ENCODE measurements at regions not wholly inside any gene's neighbourhood (a gene's known extent, or its start where the extent isn't known, plus 50 kb on each side); places are given as distances from the start of the nearest gene placed in this dataset.

GRCh38 chr6:92586236-92586977 is 833.0 kb downstream of the EPHA7 start:
- no peaks in the 10 kb centered on the region for H3K27me3 ChIP-seq (ENCODE audit: control insufficient read depth in 5 of 5, insufficient read depth in 4 of 5, low read length in 5 of 5)
- H3K4me1 ChIP-seq (ENCODE audit: control insufficient read depth in 5 of 5, insufficient read depth in 5 of 5, low read length in 5 of 5), result no peaks in the 10 kb centered on the region
- H3K27ac ChIP-seq (ENCODE audit: low read depth, low read length), result no peak overlapping the region
- H3K4me3 ChIP-seq (ENCODE audit: low read depth in 1 of 5, low read length in 5 of 5), result no peak overlapping the region
- H3K9me3 ChIP-seq (ENCODE audit: control insufficient read depth in 5 of 5, low read length in 5 of 5), result peaks cover 0 to 2% (median 0%) of the 10 kb centered on the region in 5 donors
- no peak overlapping the region for H3K9ac ChIP-seq (ENCODE audit: low read length in 5 of 5)
- H3K36me3 ChIP-seq (ENCODE audit: control insufficient read depth in 5 of 5, insufficient read depth in 5 of 5, low read length in 5 of 5), result no peaks in the 10 kb centered on the region

GRCh38 chr6:92582211-92582610 is 837.1 kb downstream of the EPHA7 start:
- Histone ChIP-seq H3K36me3 (ENCODE audit: control insufficient read depth in 5 of 5, insufficient read depth in 5 of 5, low read length in 5 of 5) (no peaks in the 10 kb centered on the region), H3K27ac (ENCODE audit: low read depth, low read length) (no peak overlapping the region), H3K4me1 (ENCODE audit: control insufficient read depth in 5 of 5, insufficient read depth in 5 of 5, low read length in 5 of 5) (no peaks in the 10 kb centered on the region), H3K4me3 (ENCODE audit: low read depth in 1 of 5, low read length in 5 of 5) (no peak overlapping the region), H3K9ac (ENCODE audit: low read length in 5 of 5) (no peak overlapping the region), H3K27me3 (ENCODE audit: control insufficient read depth in 5 of 5, insufficient read depth in 4 of 5, low read length in 5 of 5) (no peaks in the 10 kb centered on the region), H3K9me3 (ENCODE audit: control insufficient read depth in 5 of 5, low read length in 5 of 5) (peaks cover 2 to 8% (median 5%) of the 10 kb centered on the region in 5 donors)

GRCh38 chr6:92577077-92577719 is 842.2 kb downstream of the EPHA7 start:
- no peak overlapping the region for H3K27ac ChIP-seq (ENCODE audit: low read depth, low read length)
- no peak overlapping the region for H3K9ac ChIP-seq (ENCODE audit: low read length in 5 of 5)
- H3K4me1 ChIP-seq (ENCODE audit: control insufficient read depth in 5 of 5, insufficient read depth in 5 of 5, low read length in 5 of 5), result no peaks in the 10 kb centered on the region
- H3K36me3 ChIP-seq (ENCODE audit: control insufficient read depth in 5 of 5, insufficient read depth in 5 of 5, low read length in 5 of 5), result no peaks in the 10 kb centered on the region
- peaks cover 2 to 11% (median 5%) of the 10 kb centered on the region in 5 donors for H3K9me3 ChIP-seq (ENCODE audit: control insufficient read depth in 5 of 5, low read length in 5 of 5)
- H3K4me3 ChIP-seq (ENCODE audit: low read depth in 1 of 5, low read length in 5 of 5), result no peak overlapping the region
- H3K27me3 ChIP-seq (ENCODE audit: control insufficient read depth in 5 of 5, insufficient read depth in 4 of 5, low read length in 5 of 5), result no peaks in the 10 kb centered on the region

GRCh38 chr6:92568541-92568940 is 850.8 kb downstream of the EPHA7 start:
- Histone ChIP-seq H3K27ac (ENCODE audit: low read depth, low read length) (no peak overlapping the region), H3K9me3 (ENCODE audit: control insufficient read depth in 5 of 5, low read length in 5 of 5) (no peaks in the 10 kb centered on the region), H3K4me3 (ENCODE audit: low read depth in 1 of 5, low read length in 5 of 5) (no peak overlapping the region), H3K27me3 (ENCODE audit: control insufficient read depth in 5 of 5, insufficient read depth in 4 of 5, low read length in 5 of 5) (no peaks in the 10 kb centered on the region), H3K36me3 (ENCODE audit: control insufficient read depth in 5 of 5, insufficient read depth in 5 of 5, low read length in 5 of 5) (no peaks in the 10 kb centered on the region), H3K9ac (ENCODE audit: low read length in 5 of 5) (no peak overlapping the region), H3K4me1 (ENCODE audit: control insufficient read depth in 5 of 5, insufficient read depth in 5 of 5, low read length in 5 of 5) (no peaks in the 10 kb centered on the region)

- Histone ChIP-seq H3K27me3 (ENCODE audit: control insufficient read depth in 5 of 5, insufficient read depth in 4 of 5, low read length in 5 of 5) (no peaks in the 10 kb centered on the region), H3K27ac (ENCODE audit: low read depth, low read length) (no peak overlapping the region), H3K9ac (ENCODE audit: low read length in 5 of 5) (no peak overlapping the region), H3K4me3 (ENCODE audit: low read depth in 1 of 5, low read length in 5 of 5) (no peak overlapping the region), H3K36me3 (ENCODE audit: control insufficient read depth in 5 of 5, insufficient read depth in 5 of 5, low read length in 5 of 5) (no peaks in the 10 kb centered on the region), H3K9me3 (ENCODE audit: control insufficient read depth in 5 of 5, low read length in 5 of 5) (no peaks in the 10 kb centered on the region), H3K4me1 (ENCODE audit: control insufficient read depth in 5 of 5, insufficient read depth in 5 of 5, low read length in 5 of 5) (no peaks in the 10 kb centered on the region)
Measured at GRCh38 chr6:92566632-92567031, 852.7 kb downstream of the EPHA7 start.

GRCh38 chr6:92564376-92564775 is 855.0 kb downstream of the EPHA7 start:
- Histone ChIP-seq H3K4me1 (ENCODE audit: control insufficient read depth in 5 of 5, insufficient read depth in 5 of 5, low read length in 5 of 5) (no peaks in the 10 kb centered on the region), H3K9me3 (ENCODE audit: control insufficient read depth in 5 of 5, low read length in 5 of 5) (no peaks in the 10 kb centered on the region), H3K36me3 (ENCODE audit: control insufficient read depth in 5 of 5, insufficient read depth in 5 of 5, low read length in 5 of 5) (no peaks in the 10 kb centered on the region), H3K27ac (ENCODE audit: low read depth, low read length) (no peak overlapping the region), H3K9ac (ENCODE audit: low read length in 5 of 5) (no peak overlapping the region), H3K27me3 (ENCODE audit: control insufficient read depth in 5 of 5, insufficient read depth in 4 of 5, low read length in 5 of 5) (no peaks in the 10 kb centered on the region), H3K4me3 (ENCODE audit: low read depth in 1 of 5, low read length in 5 of 5) (no peak overlapping the region)

GRCh38 chr6:92559611-92560010 is 859.7 kb downstream of the EPHA7 start:
- H3K27me3 ChIP-seq (ENCODE audit: control insufficient read depth in 5 of 5, insufficient read depth in 4 of 5, low read length in 5 of 5), result no peaks in the 10 kb centered on the region
- no peak overlapping the region for H3K9ac ChIP-seq (ENCODE audit: low read length in 5 of 5)
- H3K9me3 ChIP-seq (ENCODE audit: control insufficient read depth in 5 of 5, low read length in 5 of 5), result no peaks in the 10 kb centered on the region
- H3K27ac ChIP-seq (ENCODE audit: low read depth, low read length), result no peak overlapping the region
- H3K36me3 ChIP-seq (ENCODE audit: control insufficient read depth in 5 of 5, insufficient read depth in 5 of 5, low read length in 5 of 5), result no peaks in the 10 kb centered on the region
- H3K4me3 ChIP-seq (ENCODE audit: low read depth in 1 of 5, low read length in 5 of 5), result no peak overlapping the region
- no peaks in the 10 kb centered on the region for H3K4me1 ChIP-seq (ENCODE audit: control insufficient read depth in 5 of 5, insufficient read depth in 5 of 5, low read length in 5 of 5)

- Histone ChIP-seq H3K36me3 (ENCODE audit: control insufficient read depth in 5 of 5, insufficient read depth in 5 of 5, low read length in 5 of 5) (no peaks in the 10 kb centered on the region), H3K27ac (ENCODE audit: low read depth, low read length) (no peak overlapping the region), H3K9me3 (ENCODE audit: control insufficient read depth in 5 of 5, low read length in 5 of 5) (no peaks in the 10 kb centered on the region), H3K4me3 (ENCODE audit: low read depth in 1 of 5, low read length in 5 of 5) (no peak overlapping the region), H3K4me1 (ENCODE audit: control insufficient read depth in 5 of 5, insufficient read depth in 5 of 5, low read length in 5 of 5) (no peaks in the 10 kb centered on the region), H3K9ac (ENCODE audit: low read length in 5 of 5) (no peak overlapping the region), H3K27me3 (ENCODE audit: control insufficient read depth in 5 of 5, insufficient read depth in 4 of 5, low read length in 5 of 5) (no peaks in the 10 kb centered on the region)
Measured at GRCh38 chr6:92559003-92559402, 860.4 kb downstream of the EPHA7 start.

GRCh38 chr6:92550501-92550900 is 868.9 kb downstream of the EPHA7 start:
- Histone ChIP-seq H3K27ac (ENCODE audit: low read depth, low read length) (no peak overlapping the region), H3K9me3 (ENCODE audit: control insufficient read depth in 5 of 5, low read length in 5 of 5) (peaks cover 0 to 4% (median 0%) of the 10 kb centered on the region in 5 donors), H3K9ac (ENCODE audit: low read length in 5 of 5) (no peak overlapping the region), H3K4me1 (ENCODE audit: control insufficient read depth in 5 of 5, insufficient read depth in 5 of 5, low read length in 5 of 5) (peaks cover 0 to 8% (median 0%) of the 10 kb centered on the region in 5 donors), H3K36me3 (ENCODE audit: control insufficient read depth in 5 of 5, insufficient read depth in 5 of 5, low read length in 5 of 5) (no peaks in the 10 kb centered on the region), H3K4me3 (ENCODE audit: low read depth in 1 of 5, low read length in 5 of 5) (no peak overlapping the region), H3K27me3 (ENCODE audit: control insufficient read depth in 5 of 5, insufficient read depth in 4 of 5, low read length in 5 of 5) (no peaks in the 10 kb centered on the region)

- H3K4me3 ChIP-seq (ENCODE audit: low read depth in 1 of 5, low read length in 5 of 5), result no peak overlapping the region
- no peaks in the 10 kb centered on the region for H3K27me3 ChIP-seq (ENCODE audit: control insufficient read depth in 5 of 5, insufficient read depth in 4 of 5, low read length in 5 of 5)
- no peak overlapping the region for H3K9ac ChIP-seq (ENCODE audit: low read length in 5 of 5)
- no peak overlapping the region for H3K27ac ChIP-seq (ENCODE audit: low read depth, low read length)
- peaks cover 0 to 9% (median 0%) of the 10 kb centered on the region in 5 donors for H3K4me1 ChIP-seq (ENCODE audit: control insufficient read depth in 5 of 5, insufficient read depth in 5 of 5, low read length in 5 of 5)
- peaks cover 0 to 4% (median 0%) of the 10 kb centered on the region in 5 donors for H3K9me3 ChIP-seq (ENCODE audit: control insufficient read depth in 5 of 5, low read length in 5 of 5)
- no peaks in the 10 kb centered on the region for H3K36me3 ChIP-seq (ENCODE audit: control insufficient read depth in 5 of 5, insufficient read depth in 5 of 5, low read length in 5 of 5)
Measured at GRCh38 chr6:92545861-92546260, 873.5 kb downstream of the EPHA7 start.

All from subcutaneous abdominal adipose tissue (tissue), 5 donors.